ENCODE measurements at regions not wholly inside any gene's neighbourhood (a gene's known extent, or its start where the extent isn't known, plus 50 kb on each side); places are given as distances from the start of the nearest gene placed in this dataset.

- TF ChIP-seq CTCF (IDR thresholded peaks at IDR 0.05) (no peak), POLR2A (IDR thresholded peaks at IDR 0.05) (no peak)
Measured at GRCh38 chr15:26433818-26434217, 339.0 kb downstream of the GABRB3 start.

All from body of pancreas (tissue), 4 donors.